Heart right ventricle (tissue), 16 donors: ENCODE measurements at regions not wholly inside any gene's neighbourhood (a gene's known extent, or its start where the extent isn't known, plus 50 kb on each side); places are given as distances from the start of the nearest gene placed in this dataset.

Source experiments
- ATAC-seq, 8 donors: fragments of 200-7000 bp; cut with Tn5 transposase; one replicate each; pipeline ENCODE4 v1.9.1; 2020; ENCODE audit warnings: mild to moderate bottlenecking in 8 of 8, moderate library complexity in 8 of 8, moderate number of reproducible peaks in 1 of 8
- DNase-seq, 2 donors: peaks; one replicate each; pipeline ENCODE4 v3.0.0-alpha.2; 2020
- H3K27ac ChIP-seq, 10 donors: fragments of 200-600 bp; sonication (generic) in 2 of 10; one replicate each; pipeline versions ENCODE4 v1.5.0 to v1.8.0; 2020 to 2022; ENCODE audit warnings: mild to moderate bottlenecking in 3 of 10
- H3K27me3 ChIP-seq, 7 donors: fragments of 200-600 bp; one replicate each; pipeline ENCODE4 v1.8.0; 2021 to 2022; ENCODE audit warnings: mild to moderate bottlenecking in 2 of 7
- H3K36me3 ChIP-seq, 9 donors: fragments of 200-600 bp; sonication (generic) in 1 of 9; one replicate each; pipeline versions ENCODE4 v1.5.0 to v1.8.0; 2020 to 2022; ENCODE audit warnings: mild to moderate bottlenecking in 2 of 9
- H3K4me1 ChIP-seq, 9 donors: fragments of 200-600 bp; sonication (generic) in 1 of 9; one replicate each; pipeline versions ENCODE4 v1.5.0 to v1.8.0; 2020 to 2022; ENCODE audit warnings: mild to moderate bottlenecking in 4 of 9
- H3K4me3 ChIP-seq, 10 donors: fragments of 200-600 bp; sonication (generic) in 2 of 10; one replicate each; pipeline versions ENCODE4 v1.5.0 to v1.8.0; 2020 to 2022; ENCODE audit warnings: mild to moderate bottlenecking in 7 of 10, moderate library complexity in 2 of 10
- H3K9me3 ChIP-seq, 11 donors: fragments of 200-600 bp in 10 of 11; sonication (generic) in 2 of 11; one replicate each; pipeline versions ENCODE4 v1.5.0 to v1.8.0; 2013 to 2022; ENCODE audit warnings: mild to moderate bottlenecking in 2 of 11, control low read depth in 1 of 11, moderate library complexity in 1 of 11
- CTCF ChIP-seq, 9 donors: fragments of 200-600 bp; sonication (generic) in 2 of 9; IDR thresholded peaks; one replicate each; pipeline versions ENCODE4 v1.5.0 to v1.8.0; 2021 to 2022; ENCODE audit warnings: antibody characterized with exemption in 9 of 9, mild to moderate bottlenecking in 5 of 9, moderate library complexity in 1 of 9
- WGBS, 2 donors: extraction: QIAGEN DNeasy Blood & Tissue Kit; methylation state at CpG; one replicate each; pipeline ENCODE4 v1.1.7; 2013; ENCODE audit warnings: inconsistent platforms in 1 of 2; 5-methylcytosine and 5-hydroxymethylcytosine counted together
- intact Hi-C, 10 donors: fragments of 100-400 bp; cut with DNase I; formaldehyde crosslinking; loops; one replicate each; pipeline versions ENCODE4 v1.11.1 to v1.14.2; 2022
- donor health status: Arrhythmogenic right ventricular cardiomyopathy.
- donor health status: ischemic (EF 13 %, LVEDD 7.1; RV severe dilation, severe dysfunction).
- donor health status: healthy with polysubstance abuse.
- donor health status: DM: no; HTN: yes; CAD: no.
- donor health status: DM: no; HTN: no; CAD: no.
- donor health status: ischemic (EF 25% LVEDD 6.9; RV normal size, moderate dysfunction).
- donor health status: ischemic (EF 25% LVEDD 5.7; RV mildly dilated, moderate dysfunction).
- donor health status: healthy.
- donor health status: DM: yes; HTN: yes; CAD: no.
- donor health status: Ischemic cardiomyopathy.
- donor health status: ischemic (EF 35%, LVEDD 5.7; RV mildly dilated, moderate dysfunction).
- donor health status: nonischemic (EF 11% LVEDD 7.7; RV severe dilation, severe dysfunction).
- donor health status: DM: yes; HTN: yes; CAD: no.
- donor health status: PGD.
- donor health status: ischemic (EF 29% LVEDD 5.4; RV normal size, mild dysfunction).
- donor health status: nonischemic (EF 23%, LVEDD 6.1; RV moderate dilation, normal function).

- WGBS, 2 donors = 15 to 28% methylated on average over 1 of the region's 1 CpG
- peaks cover 0 to 16% (median 0%) of the 10 kb centered on the region in 7 donors for H3K27me3 ChIP-seq
- no peak for ATAC-seq
- no peak for TF ChIP-seq CTCF (IDR thresholded peaks at IDR 0.05)
- H3K4me1 ChIP-seq = no peaks in the 10 kb centered on the region
- DNase-seq = no peak
- intact Hi-C loops = loop anchor here in 1 of 10 donors (10.0 kb wide), 1 partner anchor 612 kb away; no protein-coding TSS in a partner anchor
- H3K4me3 ChIP-seq = no peak overlapping the region
- H3K9me3 ChIP-seq = no peaks in the 10 kb centered on the region
- H3K36me3 ChIP-seq = no peaks in the 10 kb centered on the region
- no peak overlapping the region for H3K27ac ChIP-seq
These were observed 52.8 kb upstream of the DCC start for GRCh38 chr18:52287151-52287550.

GRCh38 chr18:52288403-52289004 is 51.5 kb upstream of the DCC start:
- DNase-seq (peak in 1 of 2 donors; percentile 10), ATAC-seq (no peak)
- intact Hi-C loops = loop anchor here in 1 of 10 donors (10.0 kb wide), 1 partner anchor 614 kb away; no protein-coding TSS in a partner anchor
- peak in 7 of 9 donors; percentile 17 to 49 (median 42) for TF ChIP-seq CTCF (IDR thresholded peaks at IDR 0.05)
- Histone ChIP-seq H3K9me3 (no peaks in the 10 kb centered on the region), H3K27ac (no peak overlapping the region), H3K27me3 (peaks cover 0 to 16% (median 0%) of the 10 kb centered on the region in 7 donors), H3K36me3 (no peaks in the 10 kb centered on the region), H3K4me1 (no peaks in the 10 kb centered on the region), H3K4me3 (no peak overlapping the region)
- 35 to 41% methylated on average over 7 of the region's 7 CpGs for WGBS, 2 donors

DNA sequence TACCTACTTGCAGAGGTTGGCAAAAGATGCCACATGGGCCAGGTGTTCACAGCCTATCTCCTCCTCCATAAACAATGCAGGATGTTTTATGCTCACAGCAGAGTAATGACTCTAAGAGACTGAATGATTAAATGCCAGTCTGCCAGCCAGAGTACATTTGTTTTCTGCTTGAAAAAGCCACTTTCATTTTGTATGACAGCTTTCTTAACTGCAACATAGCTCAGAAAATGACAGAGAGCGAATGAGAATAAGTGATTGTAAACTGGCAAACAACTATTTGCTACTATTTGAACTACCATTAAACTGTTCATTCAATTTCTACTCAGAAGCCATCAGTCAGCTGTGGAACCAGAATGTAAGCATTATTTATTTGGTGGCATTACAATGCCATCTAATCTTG is 50.6 kb upstream of the DCC start:
- Histone ChIP-seq H3K27ac (no peak overlapping the region), H3K27me3 (peaks cover 0 to 16% (median 0%) of the 10 kb centered on the region in 7 donors), H3K4me3 (no peak overlapping the region), H3K9me3 (no peaks in the 10 kb centered on the region), H3K36me3 (no peaks in the 10 kb centered on the region), H3K4me1 (no peaks in the 10 kb centered on the region)
- ATAC-seq = no peak
- TF ChIP-seq CTCF (IDR thresholded peaks at IDR 0.05) = no peak
- intact Hi-C loops = loop anchor here in 1 of 10 donors (10.0 kb wide), 1 partner anchor 615 kb away; no protein-coding TSS in a partner anchor
- 78 to 85% methylated on average over 1 of the region's 1 CpG for WGBS, 2 donors
- no peak for DNase-seq
